Activated T-cell treated with anti-CD3 and anti-CD28 coated beads for 48 hours (primary cell): ENCODE measurements at regions not wholly inside any gene's neighbourhood (a gene's known extent, or its start where the extent isn't known, plus 50 kb on each side); places are given as distances from the start of the nearest gene placed in this dataset.

Experiments
- DNase-seq: peaks from one replicate; pipeline ENCODE4 v3.0.0-alpha.2; 2020; ENCODE audit warnings: low read depth

GRCh38 chrX:45743906-45744625 is 543.4 kb upstream of the DIPK2B start:
- no peak for DNase-seq

- no peak for DNase-seq
Measured at GRCh38 chrX:45743081-45743533, 542.4 kb upstream of the DIPK2B start.

GRCh38 chrX:45740291-45740690 is 539.6 kb upstream of the DIPK2B start:
- DNase-seq, result no peak

- no peak for DNase-seq
Measured at GRCh38 chrX:45735571-45735970, 534.9 kb upstream of the DIPK2B start.

GRCh38 chrX:45731448-45731847 is 530.8 kb upstream of the DIPK2B start:
- no peak for DNase-seq

- DNase-seq, result no peak
Measured at GRCh38 chrX:45727761-45728160, 527.1 kb upstream of the DIPK2B start.

GRCh38 chrX:45722471-45722870 is 521.8 kb upstream of the DIPK2B start:
- no peak for DNase-seq

- DNase-seq, result no peak
Measured at GRCh38 chrX:45719751-45720501, 519.2 kb upstream of the DIPK2B start.

GRCh38 chrX:45718676-45719075 is 518.0 kb upstream of the DIPK2B start:
- DNase-seq, result no peak

GRCh38 chrX:45716750-45717149 is 516.1 kb upstream of the DIPK2B start:
- no peak for DNase-seq

GRCh38 chrX:45715748-45716147 is 515.1 kb upstream of the DIPK2B start:
- no peak for DNase-seq

GRCh38 chrX:45714866-45715265 is 514.2 kb upstream of the DIPK2B start:
- peak; percentile 2 for DNase-seq

- no peak for DNase-seq
Measured at GRCh38 chrX:45712067-45712466, 511.4 kb upstream of the DIPK2B start.

GRCh38 chrX:45711231-45711630 is 510.6 kb upstream of the DIPK2B start:
- DNase-seq, result no peak

GRCh38 chrX:45710081-45710801 is 509.6 kb upstream of the DIPK2B start:
- peak; percentile 42 for DNase-seq

GRCh38 chrX:45709381-45709780 is 508.7 kb upstream of the DIPK2B start:
- no peak for DNase-seq

- no peak for DNase-seq
Measured at GRCh38 chrX:45699158-45699557, 498.5 kb upstream of the DIPK2B start.

GRCh38 chrX:45697591-45697990 is 496.9 kb upstream of the DIPK2B start:
- no peak for DNase-seq

- DNase-seq, result no peak
Measured at GRCh38 chrX:45696736-45697135, 496.1 kb upstream of the DIPK2B start.

GRCh38 chrX:45689971-45690370 is 489.3 kb upstream of the DIPK2B start:
- DNase-seq, result no peak

GRCh38 chrX:45683914-45684313 is 483.2 kb upstream of the DIPK2B start:
- DNase-seq, result no peak

- no peak for DNase-seq
Measured at GRCh38 chrX:45681891-45682290, 481.2 kb upstream of the DIPK2B start.
